Neural cell (in vitro differentiated cells): ENCODE measurements at regions not wholly inside any gene's neighbourhood (a gene's known extent, or its start where the extent isn't known, plus 50 kb on each side); places are given as distances from the start of the nearest gene placed in this dataset.

Experiments used
- EP300 ChIP-seq: fragments of 450-650 bp; conservative IDR thresholded peaks from 2 replicates; pipeline ENCODE4 v1.6.1; 2014; ENCODE audit warnings: antibody characterized with exemption, mild to moderate bottlenecking, moderate library complexity; ENCODE audit not compliant: poor library complexity, severe bottlenecking
- EZH2 ChIP-seq: fragments of 200-600, 300-800 bp; shearing (Covaris generic), sonication (generic); IDR thresholded peaks from 2 replicates; pipeline ENCODE4 v1.6.1; 2014; ENCODE audit warnings: antibody characterized with exemption, low read length, borderline replicate concordance, mild to moderate bottlenecking; ENCODE audit not compliant: insufficient read depth, poor library complexity, severe bottlenecking
- MXI1 ChIP-seq: fragments of 450-650 bp; conservative IDR thresholded peaks from 2 replicates; pipeline ENCODE4 v1.6.1; 2014; ENCODE audit warnings: antibody characterized with exemption, mild to moderate bottlenecking; ENCODE audit not compliant: poor library complexity, severe bottlenecking
- POLR2AphosphoS5 ChIP-seq: IDR thresholded peaks from 2 replicates; pipeline ENCODE4 v1.6.1; 2012
- RAD21 ChIP-seq: fragments of 450-650 bp; conservative IDR thresholded peaks from 2 replicates; pipeline ENCODE4 v1.6.1; 2014; ENCODE audit warnings: antibody characterized with exemption, mild to moderate bottlenecking, moderate library complexity
- TF ChIP-seq, protein P1 (sequence below): IDR thresholded peaks from 2 replicates; pipeline ENCODE4 v1.6.1; 2012; ENCODE audit warnings: borderline replicate concordance
- TF ChIP-seq, protein P2 (sequence below): fragments of 450-650 bp; IDR thresholded peaks from 2 replicates; pipeline ENCODE4 v1.5.1; 2014; ENCODE audit warnings: antibody characterized with exemption, mild to moderate bottlenecking, moderate library complexity; ENCODE audit not compliant: poor library complexity, severe bottlenecking

DNA sequence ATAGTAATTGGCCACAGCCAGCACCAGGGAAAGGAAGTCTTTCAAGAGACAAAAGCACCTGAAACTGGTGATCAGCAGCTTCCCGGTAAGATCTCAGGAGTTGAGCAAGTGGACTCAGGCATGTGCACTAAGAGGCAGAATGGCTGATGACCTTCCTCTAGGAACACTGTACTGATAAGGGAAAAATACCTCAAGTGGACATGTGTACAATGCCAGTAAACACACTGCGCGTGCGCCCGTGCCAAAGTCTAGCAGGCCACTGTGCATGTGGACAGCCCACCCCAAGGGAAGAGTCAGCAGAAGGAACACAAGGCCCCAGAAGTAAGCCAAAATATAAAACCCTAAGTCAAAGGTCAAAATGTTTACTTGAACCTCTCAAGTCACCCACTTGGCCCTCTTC, 423.0 kb downstream of the TUSC1 start:
- TF ChIP-seq, protein P1, sequence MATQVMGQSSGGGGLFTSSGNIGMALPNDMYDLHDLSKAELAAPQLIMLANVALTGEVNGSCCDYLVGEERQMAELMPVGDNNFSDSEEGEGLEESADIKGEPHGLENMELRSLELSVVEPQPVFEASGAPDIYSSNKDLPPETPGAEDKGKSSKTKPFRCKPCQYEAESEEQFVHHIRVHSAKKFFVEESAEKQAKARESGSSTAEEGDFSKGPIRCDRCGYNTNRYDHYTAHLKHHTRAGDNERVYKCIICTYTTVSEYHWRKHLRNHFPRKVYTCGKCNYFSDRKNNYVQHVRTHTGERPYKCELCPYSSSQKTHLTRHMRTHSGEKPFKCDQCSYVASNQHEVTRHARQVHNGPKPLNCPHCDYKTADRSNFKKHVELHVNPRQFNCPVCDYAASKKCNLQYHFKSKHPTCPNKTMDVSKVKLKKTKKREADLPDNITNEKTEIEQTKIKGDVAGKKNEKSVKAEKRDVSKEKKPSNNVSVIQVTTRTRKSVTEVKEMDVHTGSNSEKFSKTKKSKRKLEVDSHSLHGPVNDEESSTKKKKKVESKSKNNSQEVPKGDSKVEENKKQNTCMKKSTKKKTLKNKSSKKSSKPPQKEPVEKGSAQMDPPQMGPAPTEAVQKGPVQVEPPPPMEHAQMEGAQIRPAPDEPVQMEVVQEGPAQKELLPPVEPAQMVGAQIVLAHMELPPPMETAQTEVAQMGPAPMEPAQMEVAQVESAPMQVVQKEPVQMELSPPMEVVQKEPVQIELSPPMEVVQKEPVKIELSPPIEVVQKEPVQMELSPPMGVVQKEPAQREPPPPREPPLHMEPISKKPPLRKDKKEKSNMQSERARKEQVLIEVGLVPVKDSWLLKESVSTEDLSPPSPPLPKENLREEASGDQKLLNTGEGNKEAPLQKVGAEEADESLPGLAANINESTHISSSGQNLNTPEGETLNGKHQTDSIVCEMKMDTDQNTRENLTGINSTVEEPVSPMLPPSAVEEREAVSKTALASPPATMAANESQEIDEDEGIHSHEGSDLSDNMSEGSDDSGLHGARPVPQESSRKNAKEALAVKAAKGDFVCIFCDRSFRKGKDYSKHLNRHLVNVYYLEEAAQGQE: no peak
- TF ChIP-seq, protein P2, sequence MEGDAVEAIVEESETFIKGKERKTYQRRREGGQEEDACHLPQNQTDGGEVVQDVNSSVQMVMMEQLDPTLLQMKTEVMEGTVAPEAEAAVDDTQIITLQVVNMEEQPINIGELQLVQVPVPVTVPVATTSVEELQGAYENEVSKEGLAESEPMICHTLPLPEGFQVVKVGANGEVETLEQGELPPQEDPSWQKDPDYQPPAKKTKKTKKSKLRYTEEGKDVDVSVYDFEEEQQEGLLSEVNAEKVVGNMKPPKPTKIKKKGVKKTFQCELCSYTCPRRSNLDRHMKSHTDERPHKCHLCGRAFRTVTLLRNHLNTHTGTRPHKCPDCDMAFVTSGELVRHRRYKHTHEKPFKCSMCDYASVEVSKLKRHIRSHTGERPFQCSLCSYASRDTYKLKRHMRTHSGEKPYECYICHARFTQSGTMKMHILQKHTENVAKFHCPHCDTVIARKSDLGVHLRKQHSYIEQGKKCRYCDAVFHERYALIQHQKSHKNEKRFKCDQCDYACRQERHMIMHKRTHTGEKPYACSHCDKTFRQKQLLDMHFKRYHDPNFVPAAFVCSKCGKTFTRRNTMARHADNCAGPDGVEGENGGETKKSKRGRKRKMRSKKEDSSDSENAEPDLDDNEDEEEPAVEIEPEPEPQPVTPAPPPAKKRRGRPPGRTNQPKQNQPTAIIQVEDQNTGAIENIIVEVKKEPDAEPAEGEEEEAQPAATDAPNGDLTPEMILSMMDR: no peak
- no peak for TF ChIP-seq POLR2AphosphoS5
- no peak for TF ChIP-seq EP300
- TF ChIP-seq EZH2: no peak
- no peak for TF ChIP-seq MXI1
- TF ChIP-seq RAD21: no peak
